ENCODE measurements at regions not wholly inside any gene's neighbourhood (a gene's known extent, or its start where the extent isn't known, plus 50 kb on each side); places are given as distances from the start of the nearest gene placed in this dataset.

DNA sequence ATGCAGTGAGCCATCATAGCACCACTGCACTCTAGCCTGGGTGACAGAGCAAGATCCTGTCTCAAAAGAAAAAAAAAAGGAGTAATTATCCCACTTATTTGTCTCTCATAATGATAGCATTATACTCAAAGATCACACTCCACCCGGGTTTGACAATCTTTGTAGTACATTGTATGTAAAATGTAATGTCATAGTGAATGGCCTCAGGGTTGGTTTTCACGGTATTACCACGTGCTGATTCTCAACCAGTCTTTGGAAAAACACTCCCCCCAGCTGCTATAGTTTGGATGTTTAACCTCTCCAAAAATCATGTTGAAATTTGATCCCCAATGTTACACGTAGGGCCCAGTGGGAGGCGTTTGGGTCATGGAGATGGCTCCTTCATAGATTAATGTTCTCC is 402.4 kb upstream of the GRAMD2B start:
- intact Hi-C loops (cut with DNase I): no loop called here
- Histone ChIP-seq H3K27me3 (no peaks in the 10 kb centered on the region), H3K9me3 (no peaks in the 10 kb centered on the region), H3K4me3 (no peak overlapping the region), H3K27ac (no peak overlapping the region), H3K36me3 (no peaks in the 10 kb centered on the region), H3K4me1 (peaks cover 0 to 11% (median 6%) of the 10 kb centered on the region in 12 donors)
- TF ChIP-seq, protein P1, sequence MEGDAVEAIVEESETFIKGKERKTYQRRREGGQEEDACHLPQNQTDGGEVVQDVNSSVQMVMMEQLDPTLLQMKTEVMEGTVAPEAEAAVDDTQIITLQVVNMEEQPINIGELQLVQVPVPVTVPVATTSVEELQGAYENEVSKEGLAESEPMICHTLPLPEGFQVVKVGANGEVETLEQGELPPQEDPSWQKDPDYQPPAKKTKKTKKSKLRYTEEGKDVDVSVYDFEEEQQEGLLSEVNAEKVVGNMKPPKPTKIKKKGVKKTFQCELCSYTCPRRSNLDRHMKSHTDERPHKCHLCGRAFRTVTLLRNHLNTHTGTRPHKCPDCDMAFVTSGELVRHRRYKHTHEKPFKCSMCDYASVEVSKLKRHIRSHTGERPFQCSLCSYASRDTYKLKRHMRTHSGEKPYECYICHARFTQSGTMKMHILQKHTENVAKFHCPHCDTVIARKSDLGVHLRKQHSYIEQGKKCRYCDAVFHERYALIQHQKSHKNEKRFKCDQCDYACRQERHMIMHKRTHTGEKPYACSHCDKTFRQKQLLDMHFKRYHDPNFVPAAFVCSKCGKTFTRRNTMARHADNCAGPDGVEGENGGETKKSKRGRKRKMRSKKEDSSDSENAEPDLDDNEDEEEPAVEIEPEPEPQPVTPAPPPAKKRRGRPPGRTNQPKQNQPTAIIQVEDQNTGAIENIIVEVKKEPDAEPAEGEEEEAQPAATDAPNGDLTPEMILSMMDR (IDR thresholded peaks at IDR 0.05): no peak
- no peak for TF ChIP-seq POLR2A (IDR thresholded peaks at IDR 0.05)
- WGBS, 4 donors: 78 to 91% (median 85%) methylated on average over 5 of the region's 5 CpGs
- no peak for DNase-seq
- ATAC-seq: no peak

DNA sequence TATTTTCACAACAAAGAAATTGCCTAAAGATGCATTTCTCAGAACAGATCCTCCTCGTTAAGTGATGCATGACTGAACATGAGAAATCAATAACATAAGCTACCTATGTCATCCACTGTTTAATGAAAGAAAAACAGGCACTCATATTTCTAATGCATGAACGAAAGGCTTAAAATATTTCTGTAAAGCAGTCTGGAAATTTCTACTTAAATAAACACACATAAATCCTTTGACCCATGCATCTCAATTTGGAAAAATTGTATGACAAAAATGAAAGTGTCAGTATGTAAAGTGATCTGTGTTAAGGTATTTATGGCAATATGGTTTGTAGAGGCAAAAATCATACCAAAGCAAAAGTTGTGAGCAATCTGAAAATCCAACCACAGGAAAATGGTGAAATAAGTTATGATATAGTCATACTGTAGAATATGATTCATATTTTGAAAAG is 399.2 kb upstream of the GRAMD2B start:
- no peak for ATAC-seq
- H3K27me3 ChIP-seq: no peaks in the 10 kb centered on the region
- WGBS, 4 donors: 69 to 94% (median 88%) methylated on average over 2 of the region's 2 CpGs

DNA sequence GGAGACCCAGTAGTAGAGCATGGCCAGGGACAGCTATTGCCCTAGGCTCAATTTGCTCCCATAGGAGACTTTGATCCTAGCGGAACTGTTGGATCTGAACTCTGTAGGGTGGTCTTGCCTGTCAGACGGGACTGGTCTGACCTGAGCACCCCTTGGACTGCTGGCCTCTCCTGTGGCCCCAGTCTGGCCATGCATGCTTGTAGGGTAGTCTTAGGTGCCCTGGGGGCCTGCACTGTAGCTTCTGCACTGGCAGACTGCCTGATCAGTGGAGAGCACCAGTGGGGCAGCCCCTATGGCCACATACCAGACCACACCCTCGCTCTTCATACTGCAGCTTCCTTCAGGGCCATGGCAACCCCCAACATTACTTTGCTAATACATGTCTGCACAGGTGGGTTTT is 396.1 kb upstream of the GRAMD2B start:
- no peaks in the 10 kb centered on the region for H3K27me3 ChIP-seq
- H3K36me3 ChIP-seq: no peaks in the 10 kb centered on the region
- intact Hi-C loops (cut with DNase I): no loop called here
- DNase-seq (peak in 1 of 5 donors; percentile 52), ATAC-seq (no peak)
- peaks cover 0 to 6% (median 0%) of the 10 kb centered on the region in 12 donors for H3K4me1 ChIP-seq
- no peak for TF ChIP-seq POLR2A (IDR thresholded peaks at IDR 0.05)
- TF ChIP-seq, protein P1 (IDR thresholded peaks at IDR 0.05): no peak
- H3K4me3 ChIP-seq: no peak overlapping the region
- H3K9me3 ChIP-seq: peaks cover 0 to 33% (median 13%) of the 10 kb centered on the region in 12 donors
- H3K27ac ChIP-seq: no peak overlapping the region
- 90 to 100% (median 98%) methylated on average over 1 to 3 of the region's 3 CpGs for WGBS, 4 donors

More for the DNA sequence above, 399.2 kb upstream of the GRAMD2B start:
- peaks cover 0 to 12% (median 4%) of the 10 kb centered on the region in 12 donors for H3K9me3 ChIP-seq
- intact Hi-C loops (cut with DNase I): no loop called here
- TF ChIP-seq, protein P1 (IDR thresholded peaks at IDR 0.05): no peak
- no peak for TF ChIP-seq POLR2A (IDR thresholded peaks at IDR 0.05)
- H3K4me1 ChIP-seq: no peaks in the 10 kb centered on the region
- no peak overlapping the region for H3K27ac ChIP-seq
- no peak overlapping the region for H3K4me3 ChIP-seq
- no peaks in the 10 kb centered on the region for H3K36me3 ChIP-seq
- no peak for DNase-seq

DNA sequence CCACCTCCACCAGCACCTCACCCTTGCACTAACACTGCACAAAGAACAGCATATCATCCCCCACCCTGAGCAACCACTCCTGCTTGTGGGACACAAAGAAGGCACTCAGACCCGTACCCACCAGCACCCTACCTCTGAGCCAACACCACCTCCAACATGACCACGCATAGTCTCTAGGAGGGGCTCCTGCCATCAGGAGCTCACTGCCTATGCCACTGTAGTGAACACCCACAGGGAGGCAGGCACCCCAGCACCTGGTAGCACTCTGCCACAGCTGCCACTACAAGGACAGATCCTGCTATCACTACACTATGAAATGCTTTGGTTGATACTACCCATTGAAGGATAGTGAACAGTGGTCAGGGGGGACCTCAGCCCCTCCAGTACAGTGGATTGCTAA is 395.6 kb upstream of the GRAMD2B start:
- Histone ChIP-seq H3K27ac (no peak overlapping the region), H3K36me3 (no peaks in the 10 kb centered on the region), H3K27me3 (no peaks in the 10 kb centered on the region), H3K4me1 (peaks cover 0 to 9% (median 0%) of the 10 kb centered on the region in 12 donors), H3K9me3 (peaks cover 0 to 33% (median 13%) of the 10 kb centered on the region in 12 donors), H3K4me3 (no peak overlapping the region)
- WGBS, 4 donors: 95 to 100% (median 98%) methylated on average over 2 of the region's 2 CpGs
- peak in 1 of 4 donors; percentile 31 for ATAC-seq
- no peak for TF ChIP-seq POLR2A (IDR thresholded peaks at IDR 0.05)
- TF ChIP-seq, protein P1 (IDR thresholded peaks at IDR 0.05): no peak
- intact Hi-C loops (cut with DNase I): no loop called here
- DNase-seq: no peak
